H1 (cell line): ENCODE measurements at regions not wholly inside any gene's neighbourhood (a gene's known extent, or its start where the extent isn't known, plus 50 kb on each side); places are given as distances from the start of the nearest gene placed in this dataset.

ENCODE experiments used
- CTCF ChIA-PET: fragments of 300-600 bp; sonication (Branson Sonifier 250); formaldehyde crosslinking; loops from one replicate; lab custom pipeline; 2021; ENCODE audit not compliant: partially characterized antibody; lab: Charles Lee
- POLR2A ChIA-PET: fragments of 300-600 bp; sonication (Branson Sonifier 250); formaldehyde crosslinking; loops from one replicate; lab custom pipeline; 2021; ENCODE audit warnings: inconsistent platforms; ENCODE audit not compliant: partially characterized antibody; lab: Charles Lee
- DNase-seq, 2 experiments: peaks; one replicate each; pipeline versions ENCODE4 v3.0.0 to v3.0.0-alpha.2; 2010 to 2022; ENCODE audit warnings: low spot score in 2 of 2, low read depth in 1 of 2, mixed read lengths in 1 of 2
- FAIRE-seq: peaks from 2 replicates; lab custom pipeline; 2011; peaks lifted over from hg19 to GRCh38; lab: Jason Lieb, UNC
- H2AFZ ChIP-seq: 2 replicates; pipeline ENCODE4 v1.8.1; 2012; ENCODE audit warnings: low read length, inconsistent platforms
- H2AK5ac ChIP-seq: 2 replicates; pipeline ENCODE4 v1.6.1; 2013; ENCODE audit warnings: low read depth, low read length
- H2BK120ac ChIP-seq: replicated peaks from 2 replicates; pipeline ENCODE3; 2013; ENCODE audit warnings: low read depth, low read length, inconsistent platforms
- H2BK12ac ChIP-seq: 2 replicates; pipeline ENCODE4 v1.6.1; 2013; ENCODE audit warnings: low read depth, low read length
- H2BK15ac ChIP-seq: 2 replicates; pipeline ENCODE4 v1.6.1; 2013; ENCODE audit warnings: low read length
- H2BK20ac ChIP-seq: 2 replicates; pipeline ENCODE4 v1.6.1; 2013; ENCODE audit warnings: low read length
- H2BK5ac ChIP-seq: 2 replicates; pipeline ENCODE4 v1.6.1; 2013; ENCODE audit warnings: low read depth, low read length
- H3K14ac ChIP-seq: 2 replicates; pipeline ENCODE4 v1.6.1; 2013; ENCODE audit warnings: inconsistent platforms; ENCODE audit not compliant: insufficient read length
- H3K18ac ChIP-seq: 2 replicates; pipeline ENCODE4 v1.6.1; 2013; ENCODE audit warnings: low read length; ENCODE audit errors: extremely low read depth
- H3K23ac ChIP-seq: 2 replicates; pipeline ENCODE4 v1.6.1; 2013; ENCODE audit warnings: inconsistent platforms; ENCODE audit not compliant: insufficient read length
- H3K23me2 ChIP-seq: 2 replicates; pipeline ENCODE4 v1.6.1; 2013; ENCODE audit warnings: low read depth, low read length
- H3K27ac ChIP-seq: 2 replicates; pipeline ENCODE4 v1.6.1; 2011; ENCODE audit warnings: low read depth, low read length, inconsistent platforms
- H3K27me3 ChIP-seq, 4 experiments: replicated peaks in 1 of 4; 1 replicate in 1 of 4; 2 replicates in 3 of 4; pipeline versions ENCODE4 v1.6.1 to v1.8.1; 2011 to 2013; ENCODE audit warnings: low read length in 3 of 4, mild to moderate bottlenecking in 3 of 4, inconsistent platforms in 2 of 4, mixed read lengths in 2 of 4, moderate library complexity in 1 of 4; ENCODE audit not compliant: control insufficient read depth in 3 of 4, insufficient read depth in 3 of 4; ENCODE audit errors: extremely low read depth in 1 of 4
- H3K36me3 ChIP-seq, 4 experiments: 2 replicates each; pipeline versions ENCODE4 v1.6.1 to v1.8.1; 2011 to 2013; ENCODE audit warnings: mild to moderate bottlenecking in 4 of 4, low read length in 3 of 4, moderate library complexity in 2 of 4, control low read depth in 1 of 4, inconsistent platforms in 1 of 4; ENCODE audit not compliant: insufficient read depth in 4 of 4, control insufficient read depth in 2 of 4
- H3K4ac ChIP-seq: replicated peaks from 2 replicates; pipeline ENCODE3; 2013; ENCODE audit warnings: low read length, low read depth, mixed read lengths, inconsistent platforms; ENCODE audit not compliant: insufficient read length
- H3K4me1 ChIP-seq, 4 experiments: replicated peaks in 1 of 4; 1 replicate in 1 of 4; 2 replicates in 3 of 4; pipeline versions ENCODE4 v1.6.1 to v1.8.1; 2011 to 2013; ENCODE audit warnings: low read length in 3 of 4, inconsistent platforms in 2 of 4, mixed read lengths in 1 of 4; ENCODE audit not compliant: insufficient read depth in 4 of 4, control insufficient read depth in 3 of 4
- H3K4me2 ChIP-seq, 2 experiments: 2 replicates each; pipeline versions ENCODE4 v1.6.1 to v1.8.1; 2011 to 2013; ENCODE audit warnings: low read depth in 2 of 2, low read length in 2 of 2, control low read depth in 1 of 2, inconsistent platforms in 1 of 2, mild to moderate bottlenecking in 1 of 2; ENCODE audit not compliant: insufficient read depth in 1 of 2
- H3K4me3 ChIP-seq, 4 experiments: fragments of 200-600, 300-600 bp in 1 of 4; sonication (generic), shearing (Covaris generic), sonication (Bioruptor Twin) in 1 of 4; 2 replicates each; pipeline versions ENCODE4 v1.5.1 to v1.8.1; 2011 to 2016; ENCODE audit warnings: low read length in 4 of 4, low read depth in 3 of 4, control low read depth in 2 of 4, inconsistent platforms in 2 of 4, mild to moderate bottlenecking in 2 of 4, mixed read lengths in 1 of 4, moderate library complexity in 1 of 4; ENCODE audit not compliant: insufficient read depth in 2 of 4; ENCODE audit errors: extremely low read depth in 1 of 4
- H3K56ac ChIP-seq: replicated peaks from 2 replicates; pipeline ENCODE3; 2013; ENCODE audit warnings: low read depth, mild to moderate bottlenecking, mixed read lengths, low read length, inconsistent platforms; ENCODE audit not compliant: insufficient read length
- H3K79me1 ChIP-seq: 2 replicates; pipeline ENCODE4 v1.6.1; 2013; ENCODE audit warnings: low read depth, low read length, control low read depth
- H3K79me2 ChIP-seq, 2 experiments: 2 replicates each; pipeline versions ENCODE4 v1.6.1 to v1.8.1; 2012 to 2013; ENCODE audit warnings: low read length in 2 of 2, mild to moderate bottlenecking in 2 of 2, inconsistent platforms in 1 of 2; ENCODE audit not compliant: insufficient read depth in 2 of 2, control insufficient read depth in 1 of 2
- H3K9ac ChIP-seq, 4 experiments: replicated peaks in 1 of 4; 1 replicate in 1 of 4; 2 replicates in 3 of 4; pipeline versions ENCODE4 v1.6.1 to v1.8.1; 2011 to 2013; ENCODE audit warnings: low read depth in 3 of 4, low read length in 3 of 4, control low read depth in 2 of 4, mild to moderate bottlenecking in 2 of 4, moderate library complexity in 2 of 4, inconsistent platforms in 1 of 4; ENCODE audit errors: extremely low read depth in 1 of 4
- H3K9me3 ChIP-seq, 2 experiments: 2 replicates each; pipeline versions ENCODE4 v1.6.1 to v1.8.1; 2012 to 2013; ENCODE audit warnings: mild to moderate bottlenecking in 2 of 2, moderate library complexity in 2 of 2, control low read depth in 1 of 2, inconsistent platforms in 1 of 2, low read depth in 1 of 2, low read length in 1 of 2, mixed read lengths in 1 of 2; ENCODE audit not compliant: insufficient read depth in 2 of 2
- H4K20me1 ChIP-seq, 2 experiments: replicated peaks in 1 of 2; 2 replicates each; pipeline versions ENCODE3 to v1.8.1; 2011 to 2013; ENCODE audit warnings: inconsistent platforms in 2 of 2, low read length in 2 of 2, mild to moderate bottlenecking in 1 of 2; ENCODE audit not compliant: insufficient read depth in 2 of 2, control insufficient read depth in 1 of 2
- H4K5ac ChIP-seq: 2 replicates; pipeline ENCODE4 v1.6.1; 2013; ENCODE audit warnings: low read length, low read depth, mixed read lengths, inconsistent platforms; ENCODE audit not compliant: insufficient read length
- H4K8ac ChIP-seq: 2 replicates; pipeline ENCODE4 v1.8.0; 2013; ENCODE audit warnings: mild to moderate bottlenecking, moderate library complexity, low read length, inconsistent platforms; ENCODE audit not compliant: insufficient read depth; ENCODE audit errors: extremely low read depth
- H4K91ac ChIP-seq: replicated peaks from 2 replicates; pipeline ENCODE3; 2013; ENCODE audit warnings: low read length, mixed read lengths, inconsistent platforms; ENCODE audit not compliant: insufficient read length
- CREB1 ChIP-seq: IDR thresholded peaks from 2 replicates; pipeline ENCODE4 v1.6.1; 2012; ENCODE audit warnings: inconsistent platforms
- KDM5A ChIP-seq: fragments of 200-600 bp; IDR thresholded peaks from 2 replicates; pipeline ENCODE4 v1.7.1; 2012; ENCODE audit warnings: mild to moderate bottlenecking, low read length, inconsistent platforms, mixed read lengths
- MAX ChIP-seq: IDR thresholded peaks from 2 replicates; pipeline ENCODE4 v1.6.1; 2012; ENCODE audit warnings: inconsistent platforms
- NANOG ChIP-seq: IDR thresholded peaks from 2 replicates; pipeline ENCODE4 v1.6.1; 2011; ENCODE audit warnings: low read length, low read depth, mild to moderate bottlenecking, inconsistent platforms; ENCODE audit not compliant: insufficient read depth, poor library complexity, severe bottlenecking
- POLR2A ChIP-seq, 2 experiments: IDR thresholded peaks; 1 replicate in 1 of 2; 2 replicates in 1 of 2; pipeline ENCODE4 v1.6.1; 2011; ENCODE audit warnings: low read depth in 2 of 2, low read length in 2 of 2, mild to moderate bottlenecking in 2 of 2; ENCODE audit errors: control extremely low read depth in 1 of 2
- RFX5 ChIP-seq: IDR thresholded peaks from 2 replicates; pipeline ENCODE4 v1.6.1; 2011; ENCODE audit warnings: low read depth, low read length, improper control_type of control experiment, borderline replicate concordance
- SAP30 ChIP-seq: fragments of 300-600 bp; sonication (generic); IDR thresholded peaks from 2 replicates; pipeline ENCODE4 v1.7.1; 2012; ENCODE audit warnings: low read length, moderate library complexity, mild to moderate bottlenecking, inconsistent platforms; ENCODE audit not compliant: insufficient read depth, insufficient replicate concordance
- SIN3A ChIP-seq, 2 experiments: IDR thresholded peaks in 1 of 2; conservative IDR thresholded peaks in 1 of 2; 2 replicates each; pipeline ENCODE4 v1.6.1; 2011 to 2012; ENCODE audit warnings: low read length in 2 of 2, improper control_type of control experiment in 1 of 2, low read depth in 1 of 2, mild to moderate bottlenecking in 1 of 2
- whole genome bisulfite sequencing, 2 experiments: shearing (Covaris generic) in 1 of 2; methylation state at CpG; one replicate each; pipeline versions ENCODE4 v1.1.6 to v1.1.7; 2013 to 2015; ENCODE audit warnings: low lambda C conversion rate in 2 of 2, mixed read lengths in 2 of 2, inconsistent platforms in 1 of 2, low coverage in 1 of 2, missing lambda C conversion rate in 1 of 2; ENCODE audit not compliant: insufficient replicate concordance in 2 of 2, insufficient coverage in 1 of 2, insufficient read length in 1 of 2; ENCODE audit errors: extremely low coverage in 1 of 2, missing lambda C conversion rate in 1 of 2; 5-methylcytosine and 5-hydroxymethylcytosine counted together

GRCh38 chr3:128551867-128552266 lies 58.9 kb upstream of the GATA2 start:
- WGBS, 2 experiments, result 82% methylated on average over 4 of the region's 4 CpGs; no CpG with 5 or more reads in 1 of the 2 experiments
- H3K4me3 ChIP-seq, result no peak overlapping the region
- H3K18ac ChIP-seq, result no peak overlapping the region
- peaks cover 0 to 16% (median 7%) of the 10 kb centered on the region in 4 experiments; a peak in 5 of 7 replicates for H3K4me1 ChIP-seq
- TF ChIP-seq RFX5, result no peak
- no peak for TF ChIP-seq SAP30
- TF ChIP-seq MAX, result no peak
- TF ChIP-seq KDM5A, result no peak
- TF ChIP-seq CREB1, result no peak
- no peak for TF ChIP-seq SIN3A (conservative IDR thresholded peaks at IDR 0.05 in 1 of 2, IDR thresholded peaks at IDR 0.05 in 1 of 2; ENCODE audit: low read depth in 1 of 2, low read length in 2 of 2)
- no peak for TF ChIP-seq POLR2A (IDR thresholded peaks at IDR 0.05; ENCODE audit: control extremely low read depth in 1 of 2, low read depth in 2 of 2, low read length in 2 of 2)
- TF ChIP-seq NANOG, result no peak
- TF ChIP-seq, all 59 proteins: peak for 0
- H4K8ac ChIP-seq, result no peak overlapping the region
- H3K79me2 ChIP-seq, result no peaks in the 10 kb centered on the region
- no peaks in the 10 kb centered on the region for H3K79me1 ChIP-seq
- no peak overlapping the region for H3K4ac ChIP-seq
- H3K56ac ChIP-seq, result no peak overlapping the region
- no peak overlapping the region for H4K91ac ChIP-seq
- H2BK12ac ChIP-seq, result no peak overlapping the region
- no peaks in the 10 kb centered on the region for H3K9me3 ChIP-seq
- H3K14ac ChIP-seq, result no peak overlapping the region
- H3K36me3 ChIP-seq, result no peaks in the 10 kb centered on the region
- H3K27ac ChIP-seq, result no peak overlapping the region
- no peak for FAIRE-seq
- H2BK20ac ChIP-seq, result no peak overlapping the region
- DNase-seq, result no peak
- peaks cover 2% of the 10 kb centered on the region; the same call in 1 of the 2 replicates for H3K23me2 ChIP-seq
- H2AFZ ChIP-seq, result no peak overlapping the region
- H3K9ac ChIP-seq, result no peak overlapping the region
- ChIA-PET CTCF (interaction anchor here (0.6 to 2.1 kb wide), 4 partner anchors 13 to 1341 kb away, joined by 3 to 6 read pairs (median 3); no protein-coding TSS in a partner anchor), POLR2A (interaction anchor here (0.6 to 0.7 kb wide), 2 partner anchors 18 to 478 kb away, joined by 3 to 5 read pairs; no protein-coding TSS in a partner anchor)
- no peak overlapping the region for H3K23ac ChIP-seq
- peaks cover 0 to 30% (median 27%) of the 10 kb centered on the region in 4 experiments; a peak in 6 of 7 replicates for H3K27me3 ChIP-seq
- H4K20me1 ChIP-seq, result no peaks in the 10 kb centered on the region
- no peak overlapping the region for H2AK5ac ChIP-seq
- H2BK5ac ChIP-seq, result no peak overlapping the region; the same call in 1 of the 2 replicates
- H2BK120ac ChIP-seq, result no peak overlapping the region
- no peak overlapping the region for H4K5ac ChIP-seq
- no peak overlapping the region for H3K4me2 ChIP-seq
- H2BK15ac ChIP-seq, result no peak overlapping the region
